Heart left ventricle (tissue), 13 donors: ENCODE measurements at regions not wholly inside any gene's neighbourhood (a gene's known extent, or its start where the extent isn't known, plus 50 kb on each side); places are given as distances from the start of the nearest gene placed in this dataset.

ENCODE experiments used
- CTCF ChIP-seq, 12 donors: fragments of 200-600 bp; sonication (generic) in 4 of 12; IDR thresholded peaks; one replicate each; pipeline versions ENCODE4 v1.5.0 to v1.8.0; 2018 to 2022; ENCODE audit warnings: antibody characterized with exemption in 12 of 12, mild to moderate bottlenecking in 5 of 12
- POLR2A ChIP-seq, 2 donors: fragments of 450-650 bp; IDR thresholded peaks; one replicate each; pipeline ENCODE4 v1.6.1; 2017; ENCODE audit warnings: antibody characterized with exemption in 2 of 2, mild to moderate bottlenecking in 2 of 2, moderate library complexity in 2 of 2
- donor health status: ischemic (EF 13 %, LVEDD 7.1; RV severe dilation, severe dysfunction).
- donor health status: DM: no; HTN: yes; CAD: no.
- donor health status: DM: no; HTN: no; CAD: no.
- donor health status: ischemic (EF 25% LVEDD 6.9; RV normal size, moderate dysfunction).
- donor health status: ischemic (EF 25% LVEDD 5.7; RV mildly dilated, moderate dysfunction).
- donor health status: ischemic (EF 35%, LVEDD 5.7; RV mildly dilated, moderate dysfunction).
- donor health status: nonischemic (EF 11% LVEDD 7.7; RV severe dilation, severe dysfunction).
- donor health status: DM: yes; HTN: yes; CAD: no.
- donor health status: PGD.
- donor health status: ischemic (EF 29% LVEDD 5.4; RV normal size, mild dysfunction).
- donor health status: nonischemic (EF 23%, LVEDD 6.1; RV moderate dilation, normal function).

- TF ChIP-seq CTCF (IDR thresholded peaks at IDR 0.05) (no peak), POLR2A (IDR thresholded peaks at IDR 0.05) (no peak)
These were observed 97.2 kb upstream of the FAM216B start for GRCh38 chr13:42684226-42684625.
